CD14-positive monocyte (primary cell): ENCODE measurements at regions not wholly inside any gene's neighbourhood (a gene's known extent, or its start where the extent isn't known, plus 50 kb on each side); places are given as distances from the start of the nearest gene placed in this dataset.

ENCODE experiments used
- DNase-seq, 3 donors: peaks; one replicate each; pipeline ENCODE4 v3.0.0-alpha.2; 2011 to 2022
- H2AFZ ChIP-seq: 2 replicates; pipeline ENCODE4 v1.6.0; 2012; ENCODE audit warnings: mild to moderate bottlenecking, low read depth, low read length, inconsistent platforms; ENCODE audit not compliant: insufficient read depth, poor library complexity, severe bottlenecking
- H3K27ac ChIP-seq, 2 donors: 1 replicate in 1 of 2; 2 replicates in 1 of 2; pipeline ENCODE4 v1.5.1; 2012 to 2013; ENCODE audit warnings: low read length in 2 of 2, control low read depth in 1 of 2, inconsistent platforms in 1 of 2, low read depth in 1 of 2, mild to moderate bottlenecking in 1 of 2
- H3K27me3 ChIP-seq, 2 donors: one replicate each; pipeline versions ENCODE4 v1.6.0 to v1.6.1; 2011 to 2013; ENCODE audit warnings: low read length in 2 of 2; ENCODE audit not compliant: control insufficient read depth in 2 of 2, insufficient read depth in 2 of 2
- H3K36me3 ChIP-seq, 2 donors: replicated peaks in 1 of 2; 1 replicate in 1 of 2; 2 replicates in 1 of 2; pipeline versions ENCODE4 v1.5.1 to v1.6.1; 2012 to 2013; ENCODE audit warnings: low read length in 2 of 2, control low read depth in 1 of 2, inconsistent platforms in 1 of 2, mild to moderate bottlenecking in 1 of 2; ENCODE audit not compliant: insufficient read depth in 2 of 2, control insufficient read depth in 1 of 2
- H3K4me1 ChIP-seq, 2 donors: 1 replicate in 1 of 2; 2 replicates in 1 of 2; pipeline versions ENCODE4 v1.5.1 to v1.6.1; 2012 to 2013; ENCODE audit warnings: low read length in 2 of 2, control low read depth in 1 of 2, inconsistent platforms in 1 of 2, mild to moderate bottlenecking in 1 of 2, moderate library complexity in 1 of 2; ENCODE audit not compliant: insufficient read depth in 2 of 2, control insufficient read depth in 1 of 2
- H3K4me2 ChIP-seq: replicated peaks from 2 replicates; pipeline ENCODE3; 2012; ENCODE audit warnings: low read length, moderate library complexity, mild to moderate bottlenecking; ENCODE audit not compliant: poor library complexity, severe bottlenecking; ENCODE audit errors: extremely low read depth
- H3K4me3 ChIP-seq, 3 experiments: fragments of 200-600 bp in 1 of 3; sonication (generic) in 1 of 3; replicated peaks in 1 of 3; 1 replicate in 2 of 3; 2 replicates in 1 of 3; pipeline ENCODE4 v1.5.1; 2011 to 2013; ENCODE audit warnings: low read length in 3 of 3, mild to moderate bottlenecking in 3 of 3, control low read depth in 2 of 3, low read depth in 2 of 3, inconsistent platforms in 1 of 3, moderate library complexity in 1 of 3
- H3K79me2 ChIP-seq: 2 replicates; pipeline ENCODE4 v1.6.0; 2012; ENCODE audit warnings: mild to moderate bottlenecking, control low read depth, inconsistent platforms, low read length, moderate library complexity; ENCODE audit not compliant: insufficient read depth
- H3K9ac ChIP-seq: 2 replicates; pipeline ENCODE4 v1.6.0; 2017; ENCODE audit warnings: low read length, mild to moderate bottlenecking; ENCODE audit not compliant: insufficient read depth, poor library complexity, severe bottlenecking
- H3K9me3 ChIP-seq, 2 donors: replicated peaks in 1 of 2; 1 replicate in 1 of 2; 2 replicates in 1 of 2; pipeline versions ENCODE4 v1.5.1 to v1.6.1; 2012 to 2013; ENCODE audit warnings: low read length in 2 of 2, control low read depth in 1 of 2; ENCODE audit not compliant: control insufficient read depth in 1 of 2, insufficient read depth in 1 of 2
- H4K20me1 ChIP-seq: 2 replicates; pipeline ENCODE4 v1.6.0; 2012; ENCODE audit warnings: mild to moderate bottlenecking, low read length, control low read depth, moderate library complexity; ENCODE audit not compliant: insufficient read depth
- H3K27ac Mint-ChIP-seq, 7 donors: one replicate each; pipeline ENCODE4 v1.8.0; 2020; ENCODE audit warnings: mild to moderate bottlenecking in 7 of 7, mixed read lengths in 7 of 7, moderate library complexity in 6 of 7, inconsistent platforms in 2 of 7
- H3K27me3 Mint-ChIP-seq, 3 donors: one replicate each; pipeline ENCODE4 v1.8.0; 2021 to 2022; ENCODE audit warnings: low read depth in 3 of 3, mild to moderate bottlenecking in 3 of 3, mixed read lengths in 3 of 3, moderate library complexity in 3 of 3, inconsistent platforms in 1 of 3
- H3K36me3 Mint-ChIP-seq, 2 donors: one replicate each; pipeline ENCODE4 v1.8.0; 2020; ENCODE audit warnings: mixed read lengths in 2 of 2, inconsistent platforms in 1 of 2, mild to moderate bottlenecking in 1 of 2
- H3K4me1 Mint-ChIP-seq: one replicate; pipeline ENCODE4 v1.8.0; 2020; ENCODE audit warnings: mild to moderate bottlenecking, mixed read lengths
- H3K4me3 Mint-ChIP-seq, 2 donors: one replicate each; pipeline ENCODE4 v1.8.0; 2020; ENCODE audit warnings: mild to moderate bottlenecking in 2 of 2, mixed read lengths in 2 of 2, moderate library complexity in 1 of 2
- H3K9me3 Mint-ChIP-seq, 7 donors: one replicate each; pipeline ENCODE4 v1.8.0; 2020 to 2022; ENCODE audit warnings: mixed read lengths in 7 of 7, mild to moderate bottlenecking in 6 of 7, moderate library complexity in 6 of 7, inconsistent platforms in 2 of 7
- CTCF ChIP-seq: fragments of 200-600 bp; IDR thresholded peaks from one replicate; pipeline ENCODE4 v1.8.0; 2022; ENCODE audit warnings: antibody characterized with exemption, mild to moderate bottlenecking
- WGBS: methylation state at CpG from one replicate; pipeline ENCODE4 v1.1.5; 2013; ENCODE audit warnings: missing lambda C conversion rate; ENCODE audit not compliant: insufficient coverage; 5-methylcytosine and 5-hydroxymethylcytosine counted together
- intact Hi-C, 2 donors: fragments of 100-400 bp; cut with micrococcal nuclease; formaldehyde crosslinking; loops; one replicate each; pipeline versions ENCODE4 v1.15.0 to v1.15.1; 2023

DNA sequence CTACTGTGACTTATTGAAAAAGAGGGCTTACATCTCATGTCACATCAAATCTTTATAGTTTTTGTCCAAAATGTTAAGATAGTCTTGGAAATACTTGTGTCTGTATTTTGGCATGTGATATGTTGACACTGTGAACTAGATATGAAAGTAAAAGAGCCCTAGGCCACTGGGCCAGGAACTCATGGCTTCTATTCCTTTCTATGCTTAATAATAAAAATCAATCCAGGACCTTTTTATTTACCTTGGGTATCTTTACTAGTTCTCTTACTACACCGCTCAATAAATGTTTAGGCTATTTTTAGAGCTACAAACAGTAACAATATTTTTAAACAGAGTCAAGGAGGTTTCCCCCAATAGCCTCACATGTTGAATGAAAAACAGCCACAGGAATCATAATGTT, 348.6 kb upstream of the SLC24A2 start:
- H3K4me2 ChIP-seq = no peak overlapping the region
- H3K36me3 ChIP-seq = no peaks in the 10 kb centered on the region
- no peaks in the 10 kb centered on the region for H3K4me1 Mint-ChIP-seq
- H3K27me3 ChIP-seq = no peaks in the 10 kb centered on the region
- intact Hi-C loops = no loop called here
- H3K27me3 Mint-ChIP-seq = peaks cover 0 to 1% (median 0%) of the 10 kb centered on the region in 3 donors
- no peak overlapping the region for H2AFZ ChIP-seq
- WGBS = no CpG with 5 or more reads among the region's 1 CpG
- no peak overlapping the region for H3K4me3 Mint-ChIP-seq
- H3K4me3 ChIP-seq = no peak overlapping the region
- H3K9ac ChIP-seq = no peak overlapping the region
- no peaks in the 10 kb centered on the region for H4K20me1 ChIP-seq
- DNase-seq = no peak
- H3K9me3 Mint-ChIP-seq = peaks cover 0 to 1% (median 0%) of the 10 kb centered on the region in 7 donors
- no peaks in the 10 kb centered on the region for H3K9me3 ChIP-seq
- no peak overlapping the region for H3K27ac Mint-ChIP-seq
- H3K4me1 ChIP-seq = no peaks in the 10 kb centered on the region
- no peak for TF ChIP-seq CTCF
- no peaks in the 10 kb centered on the region for H3K36me3 Mint-ChIP-seq
- H3K79me2 ChIP-seq = no peaks in the 10 kb centered on the region
- H3K27ac ChIP-seq = no peak overlapping the region

DNA sequence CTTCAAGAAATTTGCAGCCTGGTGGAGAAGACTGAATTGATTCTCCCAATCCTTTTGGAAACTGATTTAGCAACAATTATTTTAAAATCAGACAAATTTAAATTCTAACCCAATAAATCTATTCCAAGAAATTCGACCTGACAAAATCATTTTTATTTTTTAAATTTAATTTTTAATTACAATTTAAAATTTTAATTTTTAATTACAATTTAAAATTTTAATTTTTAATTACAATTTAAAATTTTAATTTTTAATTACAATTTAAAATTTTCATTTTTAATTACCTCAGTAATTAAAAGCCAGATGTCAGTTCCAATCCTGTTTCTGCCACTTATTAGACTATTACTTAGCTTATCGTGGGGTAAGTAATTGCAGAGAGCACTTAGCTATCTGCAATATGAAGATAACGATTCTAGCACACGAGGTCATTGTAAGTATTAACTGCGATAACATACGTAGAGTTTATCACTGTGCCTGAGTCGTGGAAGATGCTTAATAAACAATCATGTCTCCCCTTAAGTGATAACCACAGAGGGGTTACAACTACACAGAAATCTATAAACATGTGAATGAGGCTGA, 346.4 kb upstream of the SLC24A2 start:
- H3K36me3 ChIP-seq = no peaks in the 10 kb centered on the region
- H3K9me3 Mint-ChIP-seq = peaks cover 0 to 1% (median 0%) of the 10 kb centered on the region in 7 donors
- DNase-seq = no peak
- H3K9me3 ChIP-seq = no peaks in the 10 kb centered on the region
- no peak for TF ChIP-seq CTCF
- no peak overlapping the region for H2AFZ ChIP-seq
- intact Hi-C loops = no loop called here
- H3K27ac Mint-ChIP-seq = no peak overlapping the region
- 100% methylated on average over 1 of the region's 7 CpGs for WGBS
- no peaks in the 10 kb centered on the region for H3K36me3 Mint-ChIP-seq
- no peaks in the 10 kb centered on the region for H3K27me3 ChIP-seq
- no peaks in the 10 kb centered on the region for H4K20me1 ChIP-seq
- H3K4me3 Mint-ChIP-seq = no peak overlapping the region
- H3K4me1 Mint-ChIP-seq = no peaks in the 10 kb centered on the region
- H3K9ac ChIP-seq = no peak overlapping the region
- H3K79me2 ChIP-seq = no peaks in the 10 kb centered on the region
- H3K4me2 ChIP-seq = no peak overlapping the region
- H3K4me1 ChIP-seq = no peaks in the 10 kb centered on the region
- H3K27me3 Mint-ChIP-seq = peaks cover 0 to 1% (median 1%) of the 10 kb centered on the region in 3 donors
- H3K4me3 ChIP-seq = no peak overlapping the region
- no peak overlapping the region for H3K27ac ChIP-seq
